Right lobe of liver (tissue), 6 donors: ENCODE measurements at regions not wholly inside any gene's neighbourhood (a gene's known extent, or its start where the extent isn't known, plus 50 kb on each side); places are given as distances from the start of the nearest gene placed in this dataset.

Experiments
- ATAC-seq, 4 donors: fragments of 200-7000 bp; cut with Tn5 transposase; one replicate each; pipeline ENCODE4 v1.9.1; 2020; ENCODE audit warnings: mild to moderate bottlenecking in 4 of 4, moderate library complexity in 4 of 4
- DNase-seq, 3 donors: peaks; one replicate each; pipeline ENCODE4 v3.0.0-alpha.2; 2020
- H3K27ac ChIP-seq, 3 donors: fragments of 200-600 bp; one replicate each; pipeline ENCODE4 v1.8.0; 2022
- H3K27me3 ChIP-seq, 2 donors: fragments of 200-600 bp; one replicate each; pipeline ENCODE4 v1.8.0; 2022
- H3K36me3 ChIP-seq, 4 donors: fragments of 200-600 bp; sonication (generic) in 1 of 4; one replicate each; pipeline versions ENCODE4 v1.5.1 to v1.8.0; 2017 to 2022; ENCODE audit warnings: control low read depth in 1 of 4
- H3K4me1 ChIP-seq, 4 donors: fragments of 200-600 bp; sonication (generic) in 1 of 4; one replicate each; pipeline versions ENCODE4 v1.5.1 to v1.8.0; 2017 to 2022; ENCODE audit warnings: control low read depth in 1 of 4
- H3K4me3 ChIP-seq, 3 donors: fragments of 200-600 bp; one replicate each; pipeline ENCODE4 v1.8.0; 2022
- H3K9me3 ChIP-seq, 4 donors: fragments of 200-600 bp; sonication (generic) in 1 of 4; one replicate each; pipeline versions ENCODE4 v1.5.1 to v1.8.0; 2017 to 2022; ENCODE audit warnings: control low read depth in 1 of 4
- CTCF ChIP-seq, 4 donors: fragments of 200-600 bp in 3 of 4; fragments of 450-650 bp in 1 of 4; IDR thresholded peaks; one replicate each; pipeline versions ENCODE4 v1.5.1 to v1.8.0; 2016 to 2022; ENCODE audit warnings: antibody characterized with exemption in 4 of 4, mild to moderate bottlenecking in 2 of 4
- POLR2A ChIP-seq: fragments of 450-650 bp; IDR thresholded peaks from one replicate; pipeline ENCODE4 v1.6.1; 2017; ENCODE audit warnings: antibody characterized with exemption, mild to moderate bottlenecking
- WGBS: methylation state at CpG from one replicate; pipeline ENCODE4 v1.1.6; 2018; ENCODE audit warnings: low coverage, low lambda C conversion rate; ENCODE audit not compliant: insufficient coverage; ENCODE audit errors: missing lambda C conversion rate; 5-methylcytosine and 5-hydroxymethylcytosine counted together
- intact Hi-C, 2 donors: fragments of 100-400 bp; cut with DNase I; formaldehyde crosslinking; loops; one replicate each; pipeline versions ENCODE4 v1.11.2 to v1.14.1; 2022
- donor health status: DM: no; HTN: yes; CAD: no.
- donor health status: DM: no; HTN: no; CAD: no.
- donor health status: DM: no; HTN: no; CAD: no.
- donor health status: DM: no; HTN: yes; CAD: no.
- donor health status: DM: no; HTN: yes; CAD: no.

- no peak overlapping the region for H3K27ac ChIP-seq
- DNase-seq = no peak
- no peaks in the 10 kb centered on the region for H3K36me3 ChIP-seq
- intact Hi-C loops = no loop called here
- H3K4me3 ChIP-seq = no peak overlapping the region
- 52% methylated on average over 7 of the region's 9 CpGs for WGBS
- no peak for ATAC-seq
- TF ChIP-seq CTCF (IDR thresholded peaks at IDR 0.05) (no peak), POLR2A (no peak)
- H3K27me3 ChIP-seq = peaks cover 0 to 4% of the 10 kb centered on the region in 2 donors
- no peaks in the 10 kb centered on the region for H3K9me3 ChIP-seq
- H3K4me1 ChIP-seq = no peaks in the 10 kb centered on the region
Observed at GRCh38 chrX:94178145-94178788, 504.3 kb downstream of the FAM133A start.

- intact Hi-C loops = no loop called here
- Histone ChIP-seq H3K27ac (no peak overlapping the region), H3K27me3 (no peaks in the 10 kb centered on the region), H3K36me3 (no peaks in the 10 kb centered on the region), H3K4me1 (no peaks in the 10 kb centered on the region), H3K9me3 (no peaks in the 10 kb centered on the region), H3K4me3 (no peak overlapping the region)
- DNase-seq (no peak), ATAC-seq (no peak)
- 43% methylated on average over 7 of the region's 7 CpGs for WGBS
- TF ChIP-seq POLR2A = no peak
- TF ChIP-seq CTCF (IDR thresholded peaks at IDR 0.05) = no peak
Observed at GRCh38 chrX:94204524-94204923, 530.5 kb downstream of the FAM133A start.

- WGBS = 47% methylated on average over 1 of the region's 1 CpG
Observed at GRCh38 chrX:94216738-94217137, 542.7 kb downstream of the FAM133A start.

GRCh38 chrX:94252211-94252610, 578.2 kb downstream of the FAM133A start:
- Histone ChIP-seq H3K9me3 (no peaks in the 10 kb centered on the region), H3K27ac (no peak overlapping the region), H3K4me3 (no peak overlapping the region), H3K4me1 (no peaks in the 10 kb centered on the region), H3K36me3 (no peaks in the 10 kb centered on the region), H3K27me3 (no peaks in the 10 kb centered on the region)
- no peak for TF ChIP-seq POLR2A
- TF ChIP-seq CTCF (IDR thresholded peaks at IDR 0.05) = no peak
- intact Hi-C loops = no loop called here
- WGBS = 38% methylated on average over 2 of the region's 2 CpGs
- no peak for DNase-seq
- ATAC-seq = no peak

More at GRCh38 chrX:94216738-94217137, 542.7 kb downstream of the FAM133A start:
- Histone ChIP-seq H3K9me3 (peaks cover 0 to 2% (median 0%) of the 10 kb centered on the region in 4 donors), H3K4me3 (no peak overlapping the region), H3K4me1 (no peaks in the 10 kb centered on the region), H3K27ac (no peak overlapping the region), H3K36me3 (no peaks in the 10 kb centered on the region), H3K27me3 (peaks cover 0 to 4% of the 10 kb centered on the region in 2 donors)
- DNase-seq = no peak
- ATAC-seq = no peak
- TF ChIP-seq CTCF (IDR thresholded peaks at IDR 0.05) = no peak
- no peak for TF ChIP-seq POLR2A
- intact Hi-C loops = no loop called here

GRCh38 chrX:94256396-94256795, 582.4 kb downstream of the FAM133A start:
- WGBS = no CpG with 5 or more reads among the region's 1 CpG
- Histone ChIP-seq H3K4me1 (no peaks in the 10 kb centered on the region), H3K36me3 (no peaks in the 10 kb centered on the region), H3K27ac (no peak overlapping the region), H3K4me3 (no peak overlapping the region), H3K9me3 (no peaks in the 10 kb centered on the region), H3K27me3 (no peaks in the 10 kb centered on the region)
- TF ChIP-seq CTCF (IDR thresholded peaks at IDR 0.05) (no peak), POLR2A (no peak)
- DNase-seq (no peak), ATAC-seq (no peak)
- intact Hi-C loops = no loop called here
